Liver (tissue), 8 donors: ENCODE measurements at regions not wholly inside any gene's neighbourhood (a gene's known extent, or its start where the extent isn't known, plus 50 kb on each side); places are given as distances from the start of the nearest gene placed in this dataset.

Experiments used
- DNase-seq: peaks from one replicate; pipeline ENCODE4 v3.0.0-alpha.2; 2017; ENCODE audit warnings: low spot score
- H3K27ac ChIP-seq, 2 donors: one replicate each; pipeline ENCODE4 v1.7.0; 2013; ENCODE audit warnings: inconsistent platforms in 2 of 2, low read length in 2 of 2, control low read depth in 1 of 2, low read depth in 1 of 2, mild to moderate bottlenecking in 1 of 2
- H3K27me3 ChIP-seq, 4 donors: one replicate each; pipeline versions ENCODE4 v1.6.1 to v1.7.0; 2013; ENCODE audit warnings: low read length in 3 of 4, inconsistent platforms in 1 of 4, mild to moderate bottlenecking in 1 of 4, moderate library complexity in 1 of 4; ENCODE audit not compliant: control insufficient read depth in 4 of 4, insufficient read depth in 4 of 4
- H3K36me3 ChIP-seq, 4 donors: one replicate each; pipeline versions ENCODE4 v1.6.1 to v1.7.0; 2013; ENCODE audit warnings: low read length in 3 of 4, mild to moderate bottlenecking in 3 of 4, low read depth in 1 of 4, moderate library complexity in 1 of 4; ENCODE audit not compliant: control insufficient read depth in 4 of 4, insufficient read depth in 3 of 4
- H3K4me1 ChIP-seq, 4 donors: one replicate each; pipeline versions ENCODE4 v1.6.1 to v1.7.0; 2013; ENCODE audit warnings: low read length in 3 of 4, mild to moderate bottlenecking in 3 of 4, moderate library complexity in 1 of 4; ENCODE audit not compliant: control insufficient read depth in 4 of 4, insufficient read depth in 4 of 4
- H3K4me3 ChIP-seq, 3 donors: one replicate each; pipeline versions ENCODE4 v1.6.1 to v1.7.0; 2013; ENCODE audit warnings: low read length in 3 of 3, control low read depth in 1 of 3, low read depth in 1 of 3, mild to moderate bottlenecking in 1 of 3
- H3K9ac ChIP-seq, 2 donors: one replicate each; pipeline ENCODE4 v1.7.0; 2013; ENCODE audit warnings: low read length in 2 of 2, mild to moderate bottlenecking in 2 of 2, moderate library complexity in 2 of 2, control low read depth in 1 of 2, low read depth in 1 of 2
- H3K9me3 ChIP-seq, 4 donors: one replicate each; pipeline versions ENCODE4 v1.6.1 to v1.7.0; 2013; ENCODE audit warnings: low read length in 3 of 4; ENCODE audit not compliant: control insufficient read depth in 4 of 4
- ATF3 ChIP-seq: IDR thresholded peaks from 2 replicates; pipeline ENCODE4 v1.6.1; 2016; ENCODE audit warnings: antibody characterized with exemption
- CTCF ChIP-seq: fragments of 150-350 bp; IDR thresholded peaks from 2 replicates; pipeline ENCODE4 v1.5.1; 2017; ENCODE audit warnings: improper control_type of control experiment, low read depth, low read length; ENCODE audit not compliant: missing input control
- EGR1 ChIP-seq, 2 donors: IDR thresholded peaks; 2 replicates each; pipeline ENCODE4 v1.6.1; 2016 to 2018; ENCODE audit warnings: antibody characterized with exemption in 2 of 2, low read depth in 2 of 2
- FOXA1 ChIP-seq: IDR thresholded peaks from 2 replicates; pipeline ENCODE4 v1.6.1; 2016; ENCODE audit warnings: antibody characterized with exemption
- FOXA2 ChIP-seq: IDR thresholded peaks from 2 replicates; pipeline ENCODE4 v1.6.1; 2016; ENCODE audit warnings: antibody characterized with exemption
- GABPA ChIP-seq, 2 donors: IDR thresholded peaks in 1 of 2; conservative IDR thresholded peaks in 1 of 2; 2 replicates each; pipeline ENCODE4 v1.6.1; 2016; ENCODE audit warnings: antibody characterized with exemption in 2 of 2, mild to moderate bottlenecking in 1 of 2, moderate library complexity in 1 of 2
- HNF4G ChIP-seq: IDR thresholded peaks from 2 replicates; pipeline ENCODE4 v1.6.1; 2016; ENCODE audit warnings: antibody characterized with exemption
- JUND ChIP-seq, 2 donors: IDR thresholded peaks; 2 replicates each; pipeline ENCODE4 v1.6.1; 2016; ENCODE audit warnings: antibody characterized with exemption in 2 of 2
- REST ChIP-seq: IDR thresholded peaks from 2 replicates; pipeline ENCODE4 v1.6.1; 2016; ENCODE audit warnings: antibody characterized with exemption, mild to moderate bottlenecking
- RXRA ChIP-seq, 2 donors: IDR thresholded peaks; 2 replicates each; pipeline ENCODE4 v1.6.1; 2017 to 2018; ENCODE audit warnings: antibody characterized with exemption in 2 of 2, mild to moderate bottlenecking in 1 of 2
- SP1 ChIP-seq: IDR thresholded peaks from 2 replicates; pipeline ENCODE4 v1.6.1; 2018; ENCODE audit warnings: antibody characterized with exemption, mild to moderate bottlenecking
- TAF1 ChIP-seq: conservative IDR thresholded peaks from 2 replicates; pipeline ENCODE4 v1.6.1; 2016; ENCODE audit warnings: antibody characterized with exemption, mild to moderate bottlenecking
- YY1 ChIP-seq: IDR thresholded peaks from 2 replicates; pipeline ENCODE4 v1.6.1; 2016; ENCODE audit warnings: antibody characterized with exemption, mild to moderate bottlenecking
- ZBTB33 ChIP-seq: IDR thresholded peaks from 2 replicates; pipeline ENCODE4 v1.6.1; 2016; ENCODE audit warnings: antibody characterized with exemption
- WGBS: extraction: QIAGEN DNeasy Blood & Tissue Kit; methylation state at CpG from one replicate; pipeline ENCODE4 v1.1.7; 2013; 5-methylcytosine and 5-hydroxymethylcytosine counted together
- donor health status: healthy.
- donor health status: healthy.
- donor health status: healthy.
- donor health status: healthy.
- donor health status: healthy.

- no peak for TF ChIP-seq REST
- no peak for TF ChIP-seq FOXA1
Observed at GRCh38 chr1:185396126-185396525, 79.1 kb upstream of the IVNS1ABP start (continued).

- H3K9me3 ChIP-seq, result no peaks in the 10 kb centered on the region
- no peaks in the 10 kb centered on the region for H3K4me1 ChIP-seq
- no peak overlapping the region for H3K27ac ChIP-seq
- no peak overlapping the region for H3K4me3 ChIP-seq
- no peak for DNase-seq
- TF ChIP-seq SP1 (no peak), FOXA2 (no peak), ATF3 (no peak), JUND (IDR thresholded peaks at IDR 0.05) (no peak), RXRA (IDR thresholded peaks at IDR 0.05) (no peak), FOXA1 (no peak), HNF4G (no peak), YY1 (no peak), REST (no peak), GABPA (IDR thresholded peaks at IDR 0.05 in 1 of 2, conservative IDR thresholded peaks at IDR 0.05 in 1 of 2) (no peak), ZBTB33 (no peak), CTCF (no peak), EGR1 (IDR thresholded peaks at IDR 0.05; ENCODE audit: low read depth in 2 of 2) (no peak), TAF1 (no peak)
- no peaks in the 10 kb centered on the region for H3K36me3 ChIP-seq
- H3K27me3 ChIP-seq, result no peaks in the 10 kb centered on the region
- WGBS, result 81% methylated on average over 2 of the region's 2 CpGs
- H3K9ac ChIP-seq, result no peak overlapping the region
Observed at GRCh38 chr1:185393815-185394214, 76.8 kb upstream of the IVNS1ABP start.
